Lung (tissue), 11 donors: ENCODE measurements at regions not wholly inside any gene's neighbourhood (a gene's known extent, or its start where the extent isn't known, plus 50 kb on each side); places are given as distances from the start of the nearest gene placed in this dataset.

Experiments
- ATAC-seq: fragments of 200-7000 bp; cut with Tn5 transposase; one replicate; pipeline ENCODE4 v1.9.1; 2020; ENCODE audit warnings: moderate number of reproducible peaks; ENCODE audit not compliant: insufficient read depth, low FRiP score
- DNase-seq, 3 donors: peaks; one replicate each; pipeline ENCODE4 v3.0.0-alpha.2; 2013 to 2017
- H3K27ac ChIP-seq, 2 donors: one replicate each; pipeline ENCODE4 v1.5.1; 2013; ENCODE audit warnings: mild to moderate bottlenecking in 2 of 2, moderate library complexity in 2 of 2, control low read depth in 1 of 2, inconsistent platforms in 1 of 2, low read depth in 1 of 2, low read length in 1 of 2
- H3K27me3 ChIP-seq, 3 donors: one replicate each; pipeline ENCODE4 v1.5.1; 2013; ENCODE audit warnings: low read length in 2 of 3; ENCODE audit not compliant: control insufficient read depth in 3 of 3, insufficient read depth in 3 of 3
- H3K36me3 ChIP-seq, 4 donors: one replicate each; pipeline ENCODE4 v1.5.1; 2013; ENCODE audit warnings: low read length in 4 of 4, mild to moderate bottlenecking in 1 of 4, moderate library complexity in 1 of 4; ENCODE audit not compliant: control insufficient read depth in 4 of 4, insufficient read depth in 4 of 4
- H3K4me1 ChIP-seq, 5 donors: one replicate each; pipeline ENCODE4 v1.5.1; 2013; ENCODE audit warnings: low read length in 5 of 5, mild to moderate bottlenecking in 2 of 5, moderate library complexity in 1 of 5; ENCODE audit not compliant: control insufficient read depth in 5 of 5, insufficient read depth in 5 of 5
- H3K4me3 ChIP-seq: one replicate; pipeline ENCODE4 v1.5.1; 2013; ENCODE audit warnings: mild to moderate bottlenecking, control low read depth, moderate library complexity
- H3K9ac ChIP-seq, 2 donors: one replicate each; pipeline ENCODE4 v1.5.1; 2013; ENCODE audit warnings: low read length in 2 of 2, control low read depth in 1 of 2; ENCODE audit not compliant: insufficient read depth in 1 of 2
- H3K9me3 ChIP-seq, 4 donors: one replicate each; pipeline ENCODE4 v1.5.1; 2013; ENCODE audit warnings: low read length in 3 of 4, mild to moderate bottlenecking in 1 of 4, moderate library complexity in 1 of 4; ENCODE audit not compliant: control insufficient read depth in 4 of 4, insufficient read depth in 3 of 4
- CTCF ChIP-seq: IDR thresholded peaks from 2 replicates; pipeline ENCODE4 v1.5.1; 2012; ENCODE audit warnings: mild to moderate bottlenecking; ENCODE audit errors: control extremely low read depth, extremely low read depth
- WGBS, 2 donors: extraction: QIAGEN DNeasy Blood & Tissue Kit; methylation state at CpG; one replicate each; pipeline ENCODE4 v1.1.7; 2013; 5-methylcytosine and 5-hydroxymethylcytosine counted together
- donor health status: control.
- donor health status: control.
- donor health status: Bipolar disorder and iron deficiency.
- donor health status: healthy.
- donor health status: DM: yes; HTN: yes; CAD: no.

GRCh38 chr4:156659983-156660382, 311.6 kb downstream of the PDGFC start:
- Histone ChIP-seq H3K9me3 (no peaks in the 10 kb centered on the region), H3K27ac (no peak overlapping the region), H3K4me3 (no peak overlapping the region), H3K36me3 (no peaks in the 10 kb centered on the region), H3K4me1 (no peaks in the 10 kb centered on the region), H3K27me3 (no peaks in the 10 kb centered on the region), H3K9ac (no peak overlapping the region)
- ATAC-seq (no peak), DNase-seq (no peak)
- no peak for TF ChIP-seq CTCF
- 68 to 74% methylated on average over 3 of the region's 3 CpGs for WGBS, 2 donors

GRCh38 chr4:156659570-156659969, 312.0 kb downstream of the PDGFC start:
- Histone ChIP-seq H3K4me3 (no peak overlapping the region), H3K4me1 (no peaks in the 10 kb centered on the region), H3K9me3 (no peaks in the 10 kb centered on the region), H3K9ac (no peak overlapping the region), H3K27ac (no peak overlapping the region), H3K36me3 (no peaks in the 10 kb centered on the region), H3K27me3 (no peaks in the 10 kb centered on the region)
- no peak for TF ChIP-seq CTCF
- WGBS, 2 donors, result 41 to 48% methylated on average over 2 of the region's 2 CpGs
- ATAC-seq (no peak), DNase-seq (no peak)

GRCh38 chr4:156656896-156657295, 314.7 kb downstream of the PDGFC start:
- Histone ChIP-seq H3K36me3 (no peaks in the 10 kb centered on the region), H3K27ac (no peak overlapping the region), H3K9me3 (no peaks in the 10 kb centered on the region), H3K9ac (no peak overlapping the region), H3K27me3 (no peaks in the 10 kb centered on the region), H3K4me1 (no peaks in the 10 kb centered on the region), H3K4me3 (no peak overlapping the region)
- TF ChIP-seq CTCF, result no peak
- ATAC-seq (no peak), DNase-seq (no peak)
- 80 to 90% methylated on average over 2 of the region's 2 CpGs for WGBS, 2 donors

- no peaks in the 10 kb centered on the region for H3K9me3 ChIP-seq
- DNase-seq (no peak), ATAC-seq (no peak)
- H3K9ac ChIP-seq, result no peak overlapping the region
- no peak for TF ChIP-seq CTCF
- H3K4me3 ChIP-seq, result no peak overlapping the region
- WGBS, 2 donors, result 79 to 89% methylated on average over 5 of the region's 5 CpGs
- no peaks in the 10 kb centered on the region for H3K36me3 ChIP-seq
- H3K27me3 ChIP-seq, result no peaks in the 10 kb centered on the region
- no peaks in the 10 kb centered on the region for H3K4me1 ChIP-seq
- no peak overlapping the region for H3K27ac ChIP-seq
Measured at GRCh38 chr4:156654410-156654809, 317.2 kb downstream of the PDGFC start.
